Ecto neural progenitor cell (in vitro differentiated cells): ENCODE measurements at regions not wholly inside any gene's neighbourhood (a gene's known extent, or its start where the extent isn't known, plus 50 kb on each side); places are given as distances from the start of the nearest gene placed in this dataset.
A peak's percentile ranks its signal among the peaks of the same experiment; 100 is the strongest.
"Not testable (repeated sequence)": the region's sequence is repeated elsewhere in the genome, so short reads cannot be mapped to it uniquely, and the experiment has no call there.

Source experiments
- DNase-seq: peaks from one replicate; pipeline ENCODE4 v3.0.0-alpha.2; 2018; ENCODE audit warnings: low spot score

GRCh38 chr15:21174761-21175160 lies 265.5 kb downstream of the POTEB3 start:
- peak; percentile 5 for DNase-seq

- not testable (repeated sequence) for DNase-seq
These were observed 285.3 kb upstream of the POTEB2 start for GRCh38 chr15:21151203-21151966.

- not testable (repeated sequence) for DNase-seq
These were observed 282.0 kb upstream of the POTEB2 start for GRCh38 chr15:21148136-21148535.

- not testable (repeated sequence) for DNase-seq
These were observed 267.8 kb upstream of the POTEB2 start for GRCh38 chr15:21133893-21134292.

GRCh38 chr15:21112271-21113053 lies 246.3 kb upstream of the POTEB2 start:
- DNase-seq: not testable (repeated sequence)

- peak; percentile 51 for DNase-seq
These were observed 245.7 kb upstream of the POTEB2 start for GRCh38 chr15:21111861-21112260.

GRCh38 chr15:21111172-21111571 lies 245.1 kb upstream of the POTEB2 start:
- DNase-seq: not testable (repeated sequence)

GRCh38 chr15:21110187-21110804 lies 244.2 kb upstream of the POTEB2 start:
- not testable (repeated sequence) for DNase-seq

GRCh38 chr15:21108384-21108783 lies 242.3 kb upstream of the POTEB2 start:
- not testable (repeated sequence) for DNase-seq

- DNase-seq: not testable (repeated sequence)
These were observed 241.6 kb upstream of the POTEB2 start for GRCh38 chr15:21107399-21108381.

GRCh38 chr15:21096599-21096998 lies 230.5 kb upstream of the POTEB2 start:
- not testable (repeated sequence) for DNase-seq

- DNase-seq: not testable (repeated sequence)
These were observed 213.4 kb upstream of the POTEB2 start for GRCh38 chr15:21079544-21079943.

GRCh38 chr15:21068917-21069316 lies 202.8 kb upstream of the POTEB2 start:
- DNase-seq: not testable (repeated sequence)

GRCh38 chr15:21063512-21063911 lies 197.4 kb upstream of the POTEB2 start:
- not testable (repeated sequence) for DNase-seq

- DNase-seq: not testable (repeated sequence)
These were observed 196.6 kb upstream of the POTEB2 start for GRCh38 chr15:21062619-21063163.

- DNase-seq: not testable (repeated sequence)
These were observed 185.8 kb upstream of the POTEB2 start for GRCh38 chr15:21051866-21052265.

GRCh38 chr15:21031703-21032102 lies 165.6 kb upstream of the POTEB2 start:
- DNase-seq: not testable (repeated sequence)

GRCh38 chr15:21029001-21029400 lies 162.9 kb upstream of the POTEB2 start:
- not testable (repeated sequence) for DNase-seq

GRCh38 chr15:21027942-21028341 lies 161.8 kb upstream of the POTEB2 start:
- DNase-seq: not testable (repeated sequence)

- not testable (repeated sequence) for DNase-seq
These were observed 160.7 kb upstream of the POTEB2 start for GRCh38 chr15:21026848-21027247.
